OCI-LY3 (cell line): ENCODE measurements at regions not wholly inside any gene's neighbourhood (a gene's known extent, or its start where the extent isn't known, plus 50 kb on each side); places are given as distances from the start of the nearest gene placed in this dataset.

ENCODE experiments used
- H2AFZ ChIP-seq: fragments of 200-600, 300-600 bp; shearing (Covaris generic); 2 replicates; pipeline ENCODE4 v1.6.0; 2014; ENCODE audit warnings: antibody characterized with exemption, low read depth, low read length
- H3K27ac ChIP-seq: fragments of 200-600, 300-600 bp; sonication (generic); 2 replicates; pipeline ENCODE4 v1.5.1; 2014; ENCODE audit warnings: mild to moderate bottlenecking, low read length, moderate library complexity, mixed read lengths
- H3K27me3 ChIP-seq: fragments of 200-600, 300-600 bp; sonication (generic); 2 replicates; pipeline ENCODE4 v1.6.1; 2014; ENCODE audit warnings: low read depth, low read length, mixed read lengths
- H3K36me3 ChIP-seq: fragments of 200-600, 300-600 bp; sonication (generic); replicated peaks from 2 replicates; pipeline ENCODE3; 2014; ENCODE audit warnings: low read depth, low read length, mixed read lengths
- H3K4me1 ChIP-seq: fragments of 300-600, 200-600 bp; sonication (generic); 2 replicates; pipeline ENCODE4 v1.6.1; 2014; ENCODE audit warnings: low read length, mixed read lengths
- H3K4me2 ChIP-seq: fragments of 200-600, 300-600 bp; sonication (generic); 2 replicates; pipeline ENCODE4 v1.6.1; 2014; ENCODE audit warnings: low read length, mixed read lengths
- H3K4me3 ChIP-seq: fragments of 300-600, 200-600 bp; sonication (generic); 2 replicates; pipeline ENCODE4 v1.5.1; 2014; ENCODE audit warnings: antibody characterized with exemption, mild to moderate bottlenecking, low read length, moderate library complexity
- H3K79me2 ChIP-seq: fragments of 300-600, 200-600 bp; shearing (Covaris generic); 2 replicates; pipeline ENCODE4 v1.6.1; 2014; ENCODE audit warnings: mild to moderate bottlenecking, low read length, mixed read lengths
- H3K9ac ChIP-seq: fragments of 300-600, 200-600 bp; shearing (Covaris generic); 2 replicates; pipeline ENCODE4 v1.6.0; 2014; ENCODE audit warnings: mild to moderate bottlenecking, low read length, moderate library complexity
- H3K9me3 ChIP-seq: fragments of 200-600, 300-600 bp; shearing (Covaris generic); 2 replicates; pipeline ENCODE4 v1.6.1; 2014; ENCODE audit warnings: low read length, mixed read lengths; ENCODE audit not compliant: insufficient read depth
- H4K20me1 ChIP-seq: fragments of 200-600, 300-600 bp; sonication (generic); 2 replicates; pipeline ENCODE4 v1.6.1; 2016; ENCODE audit warnings: low read length, mixed read lengths; ENCODE audit not compliant: insufficient read depth
- EZH2phosphoT487 ChIP-seq: fragments of 200-600 bp; shearing (Covaris generic); IDR thresholded peaks from 2 replicates; pipeline ENCODE4 v1.6.1; 2018; ENCODE audit warnings: antibody characterized with exemption, mixed run types, low read depth
- TF ChIP-seq, protein P1 (sequence below): fragments of 200-600, 300-600 bp; sonication (generic); IDR thresholded peaks from 2 replicates; pipeline ENCODE4 v1.5.1; 2014; ENCODE audit warnings: antibody characterized with exemption, low read length, low read depth

DNA sequence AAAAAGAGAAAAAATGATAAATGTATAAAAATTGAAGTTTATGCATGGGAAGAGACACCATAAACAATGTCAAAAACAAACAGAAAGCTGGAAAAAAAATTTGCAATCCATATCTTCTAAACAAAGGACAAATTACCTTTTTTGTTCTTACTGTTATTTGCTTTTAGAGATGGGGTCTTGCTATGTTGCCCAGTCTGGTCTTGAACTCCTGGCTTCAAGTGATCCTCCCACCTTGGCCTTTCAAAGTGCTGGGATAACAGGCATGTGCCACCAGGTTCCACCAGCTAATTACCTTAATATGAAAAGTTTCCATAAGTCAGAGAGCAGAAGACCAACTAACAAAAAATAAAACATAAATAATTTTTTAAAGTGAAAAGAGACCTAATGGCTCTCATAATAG is 90.0 kb upstream of the SIX3 start:
- Histone ChIP-seq H3K79me2 (no peaks in the 10 kb centered on the region), H3K27ac (no peak overlapping the region), H3K4me1 (no peaks in the 10 kb centered on the region), H3K4me3 (no peak overlapping the region), H3K36me3 (no peaks in the 10 kb centered on the region), H3K9ac (no peak overlapping the region), H4K20me1 (no peaks in the 10 kb centered on the region), H3K9me3 (no peaks in the 10 kb centered on the region), H3K4me2 (no peak overlapping the region), H2AFZ (no peak overlapping the region), H3K27me3 (peaks cover 13% of the 10 kb centered on the region; the same call in 1 of the 2 replicates)
- TF ChIP-seq, protein P1, sequence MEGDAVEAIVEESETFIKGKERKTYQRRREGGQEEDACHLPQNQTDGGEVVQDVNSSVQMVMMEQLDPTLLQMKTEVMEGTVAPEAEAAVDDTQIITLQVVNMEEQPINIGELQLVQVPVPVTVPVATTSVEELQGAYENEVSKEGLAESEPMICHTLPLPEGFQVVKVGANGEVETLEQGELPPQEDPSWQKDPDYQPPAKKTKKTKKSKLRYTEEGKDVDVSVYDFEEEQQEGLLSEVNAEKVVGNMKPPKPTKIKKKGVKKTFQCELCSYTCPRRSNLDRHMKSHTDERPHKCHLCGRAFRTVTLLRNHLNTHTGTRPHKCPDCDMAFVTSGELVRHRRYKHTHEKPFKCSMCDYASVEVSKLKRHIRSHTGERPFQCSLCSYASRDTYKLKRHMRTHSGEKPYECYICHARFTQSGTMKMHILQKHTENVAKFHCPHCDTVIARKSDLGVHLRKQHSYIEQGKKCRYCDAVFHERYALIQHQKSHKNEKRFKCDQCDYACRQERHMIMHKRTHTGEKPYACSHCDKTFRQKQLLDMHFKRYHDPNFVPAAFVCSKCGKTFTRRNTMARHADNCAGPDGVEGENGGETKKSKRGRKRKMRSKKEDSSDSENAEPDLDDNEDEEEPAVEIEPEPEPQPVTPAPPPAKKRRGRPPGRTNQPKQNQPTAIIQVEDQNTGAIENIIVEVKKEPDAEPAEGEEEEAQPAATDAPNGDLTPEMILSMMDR, result no peak
- no peak for TF ChIP-seq EZH2phosphoT487

DNA sequence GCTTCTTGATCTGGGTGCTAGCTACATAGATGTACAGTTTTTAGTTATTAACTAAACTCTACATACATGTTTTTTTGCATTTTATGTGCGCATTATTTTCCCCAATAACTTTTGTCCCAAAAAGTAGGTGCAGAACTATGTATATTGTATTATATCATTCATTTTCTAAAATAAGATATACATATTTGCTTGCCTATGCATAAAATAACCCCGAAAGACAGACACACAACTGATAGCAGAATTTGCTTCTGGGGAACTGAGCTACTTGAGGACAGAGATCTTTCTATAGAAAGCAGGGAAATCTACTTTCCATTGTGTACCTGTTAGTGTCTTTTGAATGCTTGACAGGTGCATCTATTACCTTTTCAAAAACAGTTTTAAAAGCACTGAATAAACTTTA is 88.9 kb upstream of the SIX3 start:
- Histone ChIP-seq H3K79me2 (no peaks in the 10 kb centered on the region), H3K27me3 (peaks cover 18% of the 10 kb centered on the region), H3K36me3 (no peaks in the 10 kb centered on the region), H3K9me3 (no peaks in the 10 kb centered on the region), H3K4me3 (no peak overlapping the region), H3K4me1 (no peaks in the 10 kb centered on the region), H2AFZ (no peak overlapping the region), H3K9ac (no peak overlapping the region), H4K20me1 (no peaks in the 10 kb centered on the region), H3K4me2 (no peak overlapping the region), H3K27ac (no peak overlapping the region)
- TF ChIP-seq, protein P1, result no peak
- no peak for TF ChIP-seq EZH2phosphoT487

DNA sequence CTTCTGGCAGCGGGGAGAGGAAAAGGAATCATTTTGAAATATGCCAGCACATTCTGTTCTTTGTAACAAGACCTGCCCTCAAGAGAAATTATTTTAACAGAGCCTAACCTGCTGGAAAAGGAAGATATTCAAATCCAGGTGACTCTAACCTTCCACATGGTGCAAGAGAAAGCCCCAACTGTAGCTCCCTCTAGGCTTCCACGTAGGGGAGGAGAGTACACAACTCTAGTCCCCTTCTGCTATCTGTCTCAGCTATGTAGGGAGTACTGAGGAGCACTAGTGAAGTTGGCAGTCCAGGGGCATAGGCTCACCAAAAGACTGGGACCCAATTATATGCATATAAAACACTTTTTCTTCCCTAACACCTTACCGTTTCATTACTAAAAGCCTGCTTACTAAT is 82.2 kb upstream of the SIX3 start:
- Histone ChIP-seq H3K4me2 (no peak overlapping the region), H3K27ac (no peak overlapping the region), H4K20me1 (no peaks in the 10 kb centered on the region), H3K9me3 (no peaks in the 10 kb centered on the region), H2AFZ (no peak overlapping the region), H3K4me1 (no peaks in the 10 kb centered on the region), H3K79me2 (no peaks in the 10 kb centered on the region), H3K4me3 (no peak overlapping the region), H3K36me3 (no peaks in the 10 kb centered on the region), H3K27me3 (peaks cover 27% of the 10 kb centered on the region), H3K9ac (no peak overlapping the region)
- TF ChIP-seq, protein P1, result no peak
- TF ChIP-seq EZH2phosphoT487, result no peak

DNA sequence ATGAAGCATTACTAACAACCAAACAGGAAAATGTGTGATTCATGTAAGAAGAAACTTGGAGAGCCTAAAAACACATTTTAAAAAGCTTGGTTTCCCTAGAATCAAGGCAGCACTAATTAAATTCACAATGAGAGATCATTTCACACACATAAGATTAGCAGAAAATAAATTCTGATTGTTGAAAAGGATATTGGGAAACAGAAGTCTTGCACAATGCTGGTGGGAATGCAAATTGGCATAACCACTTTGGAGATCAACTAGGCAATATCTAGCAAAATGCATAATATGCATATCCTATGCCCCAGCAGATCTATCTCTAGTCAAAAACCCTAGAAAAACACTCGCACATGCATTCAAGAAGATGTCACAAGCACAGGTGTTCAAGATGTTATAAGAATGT is 75.3 kb upstream of the SIX3 start:
- no peak for TF ChIP-seq EZH2phosphoT487
- TF ChIP-seq, protein P1, result no peak
- H2AFZ ChIP-seq, result no peak overlapping the region
- no peaks in the 10 kb centered on the region for H4K20me1 ChIP-seq
- H3K27me3 ChIP-seq, result peaks cover 19% of the 10 kb centered on the region; the same call in 1 of the 2 replicates
- H3K9ac ChIP-seq, result no peak overlapping the region
- H3K79me2 ChIP-seq, result no peaks in the 10 kb centered on the region
- no peak overlapping the region for H3K4me3 ChIP-seq
- H3K4me1 ChIP-seq, result no peaks in the 10 kb centered on the region
- H3K4me2 ChIP-seq, result no peak overlapping the region
- H3K27ac ChIP-seq, result no peak overlapping the region
- no peaks in the 10 kb centered on the region for H3K36me3 ChIP-seq
- no peaks in the 10 kb centered on the region for H3K9me3 ChIP-seq
